Ovary (tissue), 7 donors: ENCODE measurements at regions not wholly inside any gene's neighbourhood (a gene's known extent, or its start where the extent isn't known, plus 50 kb on each side); places are given as distances from the start of the nearest gene placed in this dataset.

Experiments used
- DNase-seq, 5 donors: peaks; one replicate each; pipeline ENCODE4 v3.0.0-alpha.2; 2019 to 2020
- H3K27ac ChIP-seq, 2 donors: fragments of 200-600 bp; one replicate each; pipeline versions ENCODE4 v1.5.1 to v1.8.0; 2019 to 2022
- H3K27me3 ChIP-seq: fragments of 200-600 bp; one replicate; pipeline ENCODE4 v1.8.0; 2022
- H3K36me3 ChIP-seq: fragments of 200-600 bp; sonication (generic); one replicate; pipeline ENCODE4 v1.5.1; 2019
- H3K4me1 ChIP-seq: one replicate; pipeline ENCODE4 v1.8.1; 2013; ENCODE audit warnings: mild to moderate bottlenecking, moderate library complexity; ENCODE audit not compliant: insufficient read depth
- H3K4me3 ChIP-seq: fragments of 200-600 bp; sonication (generic); one replicate; pipeline ENCODE4 v1.5.1; 2017
- H3K9me3 ChIP-seq, 2 donors: fragments of 200-600 bp in 1 of 2; sonication (generic) in 1 of 2; one replicate each; pipeline versions ENCODE4 v1.5.1 to v1.8.1; 2013 to 2019; ENCODE audit warnings: mild to moderate bottlenecking in 1 of 2, moderate library complexity in 1 of 2
- CTCF ChIP-seq, 3 donors: fragments of 450-650 bp in 2 of 3; fragments of 200-600 bp in 1 of 3; IDR thresholded peaks; one replicate each; pipeline versions ENCODE4 v1.5.1 to v1.8.0; 2016 to 2022; ENCODE audit warnings: antibody characterized with exemption in 3 of 3, mild to moderate bottlenecking in 1 of 3
- EP300 ChIP-seq: sonication (generic); formaldehyde crosslinking; IDR thresholded peaks from one replicate; pipeline ENCODE4 v1.6.1; 2017; ENCODE audit warnings: antibody characterized with exemption
- POLR2A ChIP-seq: fragments of 450-650 bp; IDR thresholded peaks from one replicate; pipeline ENCODE4 v1.6.1; 2017; ENCODE audit warnings: antibody characterized with exemption, mild to moderate bottlenecking, moderate library complexity
- WGBS, 3 donors: extraction: QIAGEN DNeasy Blood & Tissue Kit in 1 of 3; methylation state at CpG; one replicate each; pipeline versions ENCODE4 v1.1.5 to v1.1.7; 2013 to 2017; 5-methylcytosine and 5-hydroxymethylcytosine counted together
- intact Hi-C, 4 donors: fragments of 100-400 bp; cut with DNase I; formaldehyde crosslinking; loops; one replicate each; pipeline versions ENCODE4 v1.11.0 to v1.15.1; 2022 to 2023
- donor health status: DM: no; HTN: no; CAD: no; lungs with moderate emphysema.
- donor health status: DM: no; HTN: no; CAD: no.
- donor health status: Bipolar disorder and iron deficiency.
- donor health status: DM: no; HTN: no; CAD: no.
- donor health status: DM: yes; HTN: yes; CAD: no.

- TF ChIP-seq POLR2A (no peak), CTCF (IDR thresholded peaks at IDR 0.05) (no peak), EP300 (no peak)
- H3K27me3 ChIP-seq, result no peaks in the 10 kb centered on the region
- H3K4me1 ChIP-seq, result no peaks in the 10 kb centered on the region
- no peak for DNase-seq
- H3K9me3 ChIP-seq, result no peaks in the 10 kb centered on the region
- no peak overlapping the region for H3K27ac ChIP-seq
- H3K4me3 ChIP-seq, result no peak overlapping the region
- intact Hi-C loops, result no loop called here
- no peaks in the 10 kb centered on the region for H3K36me3 ChIP-seq
- 62 to 82% (median 71%) methylated on average over 6 of the region's 6 CpGs for whole genome bisulfite sequencing, 3 donors
These were observed 456.6 kb upstream of the REG3G start for GRCh38 chr2:78568782-78569373.

GRCh38 chr2:78576409-78576808 is 449.1 kb upstream of the REG3G start:
- Histone ChIP-seq H3K4me1 (no peaks in the 10 kb centered on the region), H3K27me3 (no peaks in the 10 kb centered on the region), H3K36me3 (no peaks in the 10 kb centered on the region), H3K27ac (no peak overlapping the region), H3K9me3 (no peaks in the 10 kb centered on the region), H3K4me3 (no peak overlapping the region)
- no peak for TF ChIP-seq POLR2A
- no peak for TF ChIP-seq CTCF (IDR thresholded peaks at IDR 0.05)
- TF ChIP-seq EP300, result no peak
- no peak for DNase-seq
- intact Hi-C loops, result no loop called here

GRCh38 chr2:78585871-78586270 is 439.6 kb upstream of the REG3G start:
- Histone ChIP-seq H3K27ac (no peak overlapping the region), H3K9me3 (no peaks in the 10 kb centered on the region), H3K4me3 (no peak overlapping the region), H3K4me1 (no peaks in the 10 kb centered on the region), H3K27me3 (no peaks in the 10 kb centered on the region), H3K36me3 (no peaks in the 10 kb centered on the region)
- WGBS, 3 donors, result 20 to 33% (median 21%) methylated on average over 3 of the region's 3 CpGs
- intact Hi-C loops, result no loop called here
- TF ChIP-seq POLR2A, result no peak
- TF ChIP-seq CTCF (IDR thresholded peaks at IDR 0.05), result no peak
- no peak for TF ChIP-seq EP300
- DNase-seq, result no peak

- 2 to 18% (median 2%) methylated on average over 1 of the region's 1 CpG for WGBS, 3 donors
- no peaks in the 10 kb centered on the region for H3K9me3 ChIP-seq
- no peak overlapping the region for H3K4me3 ChIP-seq
- no peaks in the 10 kb centered on the region for H3K36me3 ChIP-seq
- TF ChIP-seq POLR2A (no peak), EP300 (no peak), CTCF (IDR thresholded peaks at IDR 0.05) (no peak)
- H3K4me1 ChIP-seq, result no peaks in the 10 kb centered on the region
- H3K27me3 ChIP-seq, result no peaks in the 10 kb centered on the region
- intact Hi-C loops, result no loop called here
- no peak for DNase-seq
- no peak overlapping the region for H3K27ac ChIP-seq
These were observed 439.2 kb upstream of the REG3G start for GRCh38 chr2:78586316-78586715.
